HepG2 (cell line): ENCODE measurements at regions not wholly inside any gene's neighbourhood (a gene's known extent, or its start where the extent isn't known, plus 50 kb on each side); places are given as distances from the start of the nearest gene placed in this dataset.
A peak's percentile ranks its signal among the peaks of the same experiment; 100 is the strongest.

ENCODE experiments used
- ETV5 ChIP-seq: IDR thresholded peaks from 2 replicates; pipeline ENCODE4 v1.6.1; 2018; ENCODE audit warnings: missing biosample characterization, missing genetic modification reagents, inconsistent platforms, borderline replicate concordance
- MTA1 ChIP-seq: sonication (generic); formaldehyde crosslinking; IDR thresholded peaks from 2 replicates; pipeline ENCODE4 v1.4.0; 2020; ENCODE audit warnings: missing genetic modification reagents, mild to moderate bottlenecking, borderline replicate concordance
- NR2F2 ChIP-seq: IDR thresholded peaks from 2 replicates; pipeline ENCODE4 v1.6.1; 2012; ENCODE audit warnings: low read depth, inconsistent platforms, borderline replicate concordance
- PCBP1 ChIP-seq: fragments of 200-400 bp; formaldehyde crosslinking; IDR thresholded peaks from 2 replicates; pipeline ENCODE4 v1.6.1; 2017; ENCODE audit warnings: mild to moderate bottlenecking, low read depth, low read length, borderline replicate concordance
- POLR2A ChIP-seq, 2 experiments: IDR thresholded peaks; 2 replicates each; pipeline ENCODE4 v1.6.1; 2011; ENCODE audit warnings: low read depth in 2 of 2, low read length in 2 of 2, mild to moderate bottlenecking in 1 of 2, moderate library complexity in 1 of 2; ENCODE audit not compliant: insufficient read depth in 1 of 2
- POLR2AphosphoS5 ChIP-seq: IDR thresholded peaks from 2 replicates; pipeline ENCODE4 v1.6.1; 2012; ENCODE audit warnings: low read depth, low read length
- SKI ChIP-seq: fragments of 450-650 bp; IDR thresholded peaks from one replicate; pipeline ENCODE4 v1.6.1; 2018; ENCODE audit warnings: mild to moderate bottlenecking; ENCODE audit not compliant: partially characterized antibody
- TFAP4 ChIP-seq: sonication (generic); IDR thresholded peaks from 2 replicates; pipeline ENCODE4 v1.6.1; 2016; ENCODE audit warnings: low read depth, borderline replicate concordance
- ZMYM2 ChIP-seq: sonication (generic); formaldehyde crosslinking; IDR thresholded peaks from 2 replicates; pipeline ENCODE4 v1.8.0; 2022; ENCODE audit warnings: mild to moderate bottlenecking, missing genetic modification reagents
- ZNF512 ChIP-seq: sonication (generic); formaldehyde crosslinking; IDR thresholded peaks from 2 replicates; pipeline ENCODE4 v1.4.0; 2020; ENCODE audit warnings: mild to moderate bottlenecking, missing genetic modification reagents
- ZNF598 ChIP-seq: sonication (generic); formaldehyde crosslinking; IDR thresholded peaks from 2 replicates; pipeline ENCODE4 v1.5.1; 2020; ENCODE audit warnings: mild to moderate bottlenecking, missing genetic modification reagents, borderline replicate concordance
- ZNF761 ChIP-seq: sonication (generic); formaldehyde crosslinking; conservative IDR thresholded peaks from 2 replicates; pipeline ENCODE4 v1.4.0; 2020; ENCODE audit warnings: mild to moderate bottlenecking, missing genetic modification reagents
- TF ChIP-seq, protein P1 (sequence below): sonication (generic); formaldehyde crosslinking; IDR thresholded peaks from 2 replicates; pipeline ENCODE4 v1.4.0; 2020; ENCODE audit warnings: missing genetic modification reagents
- TF ChIP-seq, protein P2 (sequence below): sonication (generic); formaldehyde crosslinking; IDR thresholded peaks from 2 replicates; pipeline ENCODE4 v1.5.1; 2020; ENCODE audit warnings: mild to moderate bottlenecking, missing genetic modification reagents
- TF ChIP-seq, protein P3 (sequence below): sonication (generic); formaldehyde crosslinking; IDR thresholded peaks from 2 replicates; pipeline ENCODE4 v1.4.0; 2020; ENCODE audit warnings: missing genetic modification reagents; ENCODE audit errors: not compliant biosample characterization
- TF ChIP-seq, protein P4 (sequence below): sonication (generic); formaldehyde crosslinking; IDR thresholded peaks from 2 replicates; pipeline ENCODE4 v1.4.0; 2020; ENCODE audit warnings: missing genetic modification reagents

- TF ChIP-seq POLR2AphosphoS5 (peak; percentile 34; the same call in 1 of the 2 replicates), ETV5 (CRISPR knock-in tag) (peak; percentile 76), POLR2A (IDR thresholded peaks at IDR 0.05; ENCODE audit: insufficient read depth in 1 of 2, low read depth in 2 of 2, low read length in 2 of 2) (0 out of 4 replicates have a peak, but pooled peaks have one; percentile 34 to 39), ZNF512 (CRISPR knock-in tag) (no peak), NR2F2 (no peak), TFAP4 (peak; percentile 23; the same call in 1 of the 2 replicates), SKI (peak; percentile 41), ZNF598 (CRISPR knock-in tag) (0 out of 2 replicates have a peak, but pooled peaks have one; percentile 19), MTA1 (CRISPR knock-in tag) (peak; percentile 66; the same call in 1 of the 2 replicates), ZMYM2 (CRISPR knock-in tag) (0 out of 2 replicates have a peak, but pooled peaks have one; percentile 54), PCBP1 (no peak), ZNF761 (peak; percentile 60; the same call in 1 of the 2 replicates)
- TF ChIP-seq, protein P1, sequence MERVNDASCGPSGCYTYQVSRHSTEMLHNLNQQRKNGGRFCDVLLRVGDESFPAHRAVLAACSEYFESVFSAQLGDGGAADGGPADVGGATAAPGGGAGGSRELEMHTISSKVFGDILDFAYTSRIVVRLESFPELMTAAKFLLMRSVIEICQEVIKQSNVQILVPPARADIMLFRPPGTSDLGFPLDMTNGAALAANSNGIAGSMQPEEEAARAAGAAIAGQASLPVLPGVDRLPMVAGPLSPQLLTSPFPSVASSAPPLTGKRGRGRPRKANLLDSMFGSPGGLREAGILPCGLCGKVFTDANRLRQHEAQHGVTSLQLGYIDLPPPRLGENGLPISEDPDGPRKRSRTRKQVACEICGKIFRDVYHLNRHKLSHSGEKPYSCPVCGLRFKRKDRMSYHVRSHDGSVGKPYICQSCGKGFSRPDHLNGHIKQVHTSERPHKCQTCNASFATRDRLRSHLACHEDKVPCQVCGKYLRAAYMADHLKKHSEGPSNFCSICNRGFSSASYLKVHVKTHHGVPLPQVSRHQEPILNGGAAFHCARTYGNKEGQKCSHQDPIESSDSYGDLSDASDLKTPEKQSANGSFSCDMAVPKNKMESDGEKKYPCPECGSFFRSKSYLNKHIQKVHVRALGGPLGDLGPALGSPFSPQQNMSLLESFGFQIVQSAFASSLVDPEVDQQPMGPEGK (CRISPR knock-in tag) = peak; percentile 73
- TF ChIP-seq, protein P2, sequence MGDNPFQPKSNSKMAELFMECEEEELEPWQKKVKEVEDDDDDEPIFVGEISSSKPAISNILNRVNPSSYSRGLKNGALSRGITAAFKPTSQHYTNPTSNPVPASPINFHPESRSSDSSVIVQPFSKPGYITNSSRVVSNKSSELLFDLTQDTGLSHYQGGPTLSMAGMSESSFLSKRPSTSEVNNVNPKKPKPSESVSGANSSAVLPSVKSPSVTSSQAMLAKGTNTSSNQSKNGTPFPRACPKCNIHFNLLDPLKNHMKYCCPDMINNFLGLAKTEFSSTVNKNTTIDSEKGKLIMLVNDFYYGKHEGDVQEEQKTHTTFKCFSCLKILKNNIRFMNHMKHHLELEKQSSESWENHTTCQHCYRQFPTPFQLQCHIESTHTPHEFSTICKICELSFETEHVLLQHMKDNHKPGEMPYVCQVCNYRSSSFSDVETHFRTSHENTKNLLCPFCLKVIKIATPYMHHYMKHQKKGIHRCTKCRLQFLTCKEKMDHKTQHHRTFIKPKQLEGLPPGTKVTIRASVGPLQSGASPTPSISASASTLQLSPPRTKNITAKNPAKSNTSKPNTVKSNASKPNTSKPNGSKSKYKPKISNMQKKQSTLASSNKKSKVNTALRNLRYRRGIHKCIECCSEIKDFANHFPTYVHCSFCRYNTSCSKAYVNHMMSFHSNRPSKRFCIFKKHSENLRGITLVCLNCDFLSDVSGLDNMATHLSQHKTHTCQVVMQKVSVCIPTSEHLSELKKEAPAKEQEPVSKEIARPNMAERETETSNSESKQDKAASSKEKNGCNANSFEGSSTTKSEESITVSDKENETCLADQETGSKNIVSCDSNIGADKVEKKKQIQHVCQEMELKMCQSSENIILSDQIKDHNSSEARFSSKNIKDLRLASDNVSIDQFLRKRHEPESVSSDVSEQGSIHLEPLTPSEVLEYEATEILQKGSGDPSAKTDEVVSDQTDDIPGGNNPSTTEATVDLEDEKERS = 0 out of 2 replicates have a peak, but pooled peaks have one; percentile 43
- TF ChIP-seq, protein P3, sequence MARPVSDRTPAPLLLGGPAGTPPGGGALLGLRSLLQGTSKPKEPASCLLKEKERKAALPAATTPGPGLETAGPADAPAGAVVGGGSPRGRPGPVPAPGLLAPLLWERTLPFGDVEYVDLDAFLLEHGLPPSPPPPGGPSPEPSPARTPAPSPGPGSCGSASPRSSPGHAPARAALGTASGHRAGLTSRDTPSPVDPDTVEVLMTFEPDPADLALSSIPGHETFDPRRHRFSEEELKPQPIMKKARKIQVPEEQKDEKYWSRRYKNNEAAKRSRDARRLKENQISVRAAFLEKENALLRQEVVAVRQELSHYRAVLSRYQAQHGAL (CRISPR knock-in tag) = no peak
- TF ChIP-seq, protein P4, sequence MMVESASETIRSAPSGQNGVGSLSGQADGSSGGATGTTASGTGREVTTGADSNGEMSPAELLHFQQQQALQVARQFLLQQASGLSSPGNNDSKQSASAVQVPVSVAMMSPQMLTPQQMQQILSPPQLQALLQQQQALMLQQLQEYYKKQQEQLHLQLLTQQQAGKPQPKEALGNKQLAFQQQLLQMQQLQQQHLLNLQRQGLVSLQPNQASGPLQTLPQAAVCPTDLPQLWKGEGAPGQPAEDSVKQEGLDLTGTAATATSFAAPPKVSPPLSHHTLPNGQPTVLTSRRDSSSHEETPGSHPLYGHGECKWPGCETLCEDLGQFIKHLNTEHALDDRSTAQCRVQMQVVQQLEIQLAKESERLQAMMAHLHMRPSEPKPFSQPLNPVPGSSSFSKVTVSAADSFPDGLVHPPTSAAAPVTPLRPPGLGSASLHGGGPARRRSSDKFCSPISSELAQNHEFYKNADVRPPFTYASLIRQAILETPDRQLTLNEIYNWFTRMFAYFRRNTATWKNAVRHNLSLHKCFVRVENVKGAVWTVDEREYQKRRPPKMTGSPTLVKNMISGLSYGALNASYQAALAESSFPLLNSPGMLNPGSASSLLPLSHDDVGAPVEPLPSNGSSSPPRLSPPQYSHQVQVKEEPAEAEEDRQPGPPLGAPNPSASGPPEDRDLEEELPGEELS (CRISPR knock-in tag) = peak; percentile 61; the same call in 1 of the 2 replicates
These were observed 438.3 kb downstream of the RPS24 start (continued) for GRCh38 chr10:78471723-78472550.
